ENCODE measurements at regions not wholly inside any gene's neighbourhood (a gene's known extent, or its start where the extent isn't known, plus 50 kb on each side); places are given as distances from the start of the nearest gene placed in this dataset.
"Not testable (repeated sequence)": the region's sequence is repeated elsewhere in the genome, so short reads cannot be mapped to it uniquely, and the experiment has no call there.

DNA sequence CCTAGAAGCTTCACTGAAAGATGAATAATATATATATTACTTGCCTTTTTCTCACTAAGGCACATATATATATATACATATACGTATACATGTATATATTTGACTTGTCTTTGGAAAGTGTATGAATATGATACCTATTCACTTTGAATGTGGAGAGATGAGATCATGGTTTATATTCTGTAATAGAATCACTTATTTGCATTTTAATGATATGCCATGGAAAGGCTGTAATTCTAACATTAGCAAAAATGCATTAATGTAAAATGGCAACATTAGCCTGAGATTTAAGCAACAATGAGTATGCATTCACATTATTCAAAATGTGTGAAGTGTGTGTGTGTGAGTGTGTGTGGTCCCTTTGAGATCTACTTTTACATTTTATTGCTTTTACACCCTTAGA is 54.5 kb upstream of the PRKD1 start:
- no peak for DNase-seq (ENCODE audit: low read depth, low spot score)
- POLR2A ChIA-PET = no interaction called here
- TF ChIP-seq CTCF (IDR thresholded peaks at IDR 0.05; ENCODE audit: low read depth, low read length) = no peak
- CTCF ChIA-PET = no interaction called here
- H3K27ac ChIP-seq (ENCODE audit: low read depth, low read length) = no peak overlapping the region
- H3K4me3 ChIP-seq (ENCODE audit: low read depth, low read length) = no peak overlapping the region
- H3K9me3 ChIP-seq (ENCODE audit: control insufficient read depth, insufficient read depth, low read length) = no peaks in the 10 kb centered on the region
- H3K27me3 ChIP-seq (ENCODE audit: control insufficient read depth, insufficient read depth, low read length) = peaks cover 3% of the 10 kb centered on the region

DNA sequence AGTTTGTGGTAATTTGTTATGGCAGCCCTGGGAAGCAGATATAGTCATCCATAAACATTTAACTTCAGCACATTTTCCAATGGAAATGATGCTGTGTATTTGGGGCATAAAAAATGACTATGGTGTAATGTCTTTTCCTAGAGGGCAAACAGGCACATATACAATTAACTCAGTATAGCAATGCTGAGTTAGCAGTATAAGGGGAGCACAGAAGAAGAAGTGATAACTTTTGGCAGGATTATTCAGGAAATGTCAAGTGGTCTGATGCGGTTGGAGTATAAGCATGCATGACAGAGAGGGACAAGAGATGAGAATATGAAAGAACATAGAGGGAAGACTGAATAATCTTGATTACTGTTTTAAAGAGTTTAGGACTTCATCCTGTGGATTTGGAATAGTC is 55.3 kb upstream of the PRKD1 start:
- POLR2A ChIA-PET = no interaction called here
- CTCF ChIA-PET = no interaction called here
- no peak for TF ChIP-seq CTCF (IDR thresholded peaks at IDR 0.05; ENCODE audit: low read depth, low read length)

DNA sequence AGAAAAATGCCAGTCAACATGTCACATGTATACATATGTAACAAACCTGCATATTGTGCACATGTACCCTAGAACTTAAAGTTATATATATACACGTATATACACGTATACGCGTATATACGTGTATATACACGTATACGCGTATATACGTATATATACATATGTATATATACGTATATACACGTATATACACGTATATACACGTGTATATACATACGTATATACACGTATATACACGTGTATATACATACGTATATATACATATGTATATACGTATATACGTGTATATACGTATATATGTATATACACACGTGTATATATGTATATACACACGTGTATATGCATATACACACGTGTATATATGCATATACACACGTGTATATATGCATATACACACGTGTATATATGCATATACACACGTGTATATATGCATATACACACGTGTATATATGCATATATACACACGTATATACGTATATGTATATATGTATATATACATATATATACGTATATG is 62.8 kb upstream of the PRKD1 start:
- H3K27ac ChIP-seq (ENCODE audit: low read depth, low read length); POLR2A ChIA-PET; H3K27me3 ChIP-seq (ENCODE audit: control insufficient read depth, insufficient read depth, low read length); H3K9me3 ChIP-seq (ENCODE audit: control insufficient read depth, insufficient read depth, low read length); CTCF ChIA-PET; DNase-seq (ENCODE audit: low read depth, low spot score); H3K4me3 ChIP-seq (ENCODE audit: low read depth, low read length): not testable (repeated sequence)

More for the DNA sequence above, 55.3 kb upstream of the PRKD1 start:
- no peak overlapping the region for H3K27ac ChIP-seq (ENCODE audit: low read depth, low read length)
- no peak for DNase-seq (ENCODE audit: low read depth, low spot score)
- peaks cover 3% of the 10 kb centered on the region for H3K27me3 ChIP-seq (ENCODE audit: control insufficient read depth, insufficient read depth, low read length)
- no peaks in the 10 kb centered on the region for H3K9me3 ChIP-seq (ENCODE audit: control insufficient read depth, insufficient read depth, low read length)
- H3K4me3 ChIP-seq (ENCODE audit: low read depth, low read length) = no peak overlapping the region

GRCh38 chr14:29990993-29991392 is 63.3 kb upstream of the PRKD1 start:
- POLR2A ChIA-PET = no interaction called here
- no peaks in the 10 kb centered on the region for H3K9me3 ChIP-seq (ENCODE audit: control insufficient read depth, insufficient read depth, low read length)
- H3K27ac ChIP-seq (ENCODE audit: low read depth, low read length) = no peak overlapping the region
- H3K4me3 ChIP-seq (ENCODE audit: low read depth, low read length) = no peak overlapping the region
- DNase-seq (ENCODE audit: low read depth, low spot score) = no peak
- CTCF ChIA-PET = no interaction called here
- no peak for TF ChIP-seq CTCF (IDR thresholded peaks at IDR 0.05; ENCODE audit: low read depth, low read length)
- H3K27me3 ChIP-seq (ENCODE audit: control insufficient read depth, insufficient read depth, low read length) = no peaks in the 10 kb centered on the region

- TF ChIP-seq CTCF (IDR thresholded peaks at IDR 0.05; ENCODE audit: low read depth, low read length) = no peak
These were observed 65.5 kb upstream of the PRKD1 start for GRCh38 chr14:29993143-29993542.

More at GRCh38 chr14:29993143-29993542, 65.5 kb upstream of the PRKD1 start:
- no peaks in the 10 kb centered on the region for H3K9me3 ChIP-seq (ENCODE audit: control insufficient read depth, insufficient read depth, low read length)
- no peak for DNase-seq (ENCODE audit: low read depth, low spot score)
- no peaks in the 10 kb centered on the region for H3K27me3 ChIP-seq (ENCODE audit: control insufficient read depth, insufficient read depth, low read length)
- ChIA-PET CTCF (no interaction called here), POLR2A (no interaction called here)
- no peak overlapping the region for H3K27ac ChIP-seq (ENCODE audit: low read depth, low read length)
- H3K4me3 ChIP-seq (ENCODE audit: low read depth, low read length) = no peak overlapping the region

All from AG04450 (cell line).